HCT116 (cell line): ENCODE measurements at regions not wholly inside any gene's neighbourhood (a gene's known extent, or its start where the extent isn't known, plus 50 kb on each side); places are given as distances from the start of the nearest gene placed in this dataset.

Source experiments
- ATAC-seq: fragments of 200-7000 bp; cut with Tn5 transposase; 2 replicates; pipeline ENCODE4 v1.9.1; 2020; ENCODE audit warnings: mild to moderate bottlenecking, moderate library complexity
- BruUV-seq: library from RNA; stranded (reverse); fragments of 400-500 nt; replicated peaks from 2 replicates; lab custom pipeline; 2021; lab: Mats Ljungman, UMichigan
- CTCF ChIA-PET: fragments of 300-600 bp; sonication (Branson Sonifier 250); formaldehyde crosslinking; loops from one replicate; lab custom pipeline; 2021; ENCODE audit warnings: antibody characterized with exemption; lab: Charles Lee
- POLR2A ChIA-PET: fragments of 300-600, 350-600 bp; sonication (Branson Sonifier 250); formaldehyde crosslinking; loops from one replicate; lab custom pipeline; 2021; ENCODE audit warnings: antibody characterized with exemption; lab: Charles Lee
- RAD21 ChIA-PET, 2 experiments: fragments of 300-600 bp; sonication (Branson Sonifier 250); formaldehyde crosslinking; loops; one replicate each; lab custom pipeline; 2023; ENCODE audit warnings: low total read pairs in 2 of 2; ENCODE audit not compliant: uncharacterized antibody in 2 of 2, unreplicated experiment in 2 of 2, low non-redundant PET in 1 of 2; lab: Charles Lee
- DNase-seq: peaks from one replicate; pipeline ENCODE4 v3.0.0-alpha.2; 2010; ENCODE audit warnings: low read depth, low spot score
- H2AFZ ChIP-seq: fragments of 200-600 bp; shearing (Covaris generic), sonication (generic); 2 replicates; pipeline ENCODE4 v1.6.1; 2017; ENCODE audit warnings: low read depth, mixed run types, mixed read lengths, antibody characterized with exemption, low read length; ENCODE audit not compliant: poor library complexity, severe bottlenecking
- H3K27ac ChIP-seq: 2 replicates; pipeline ENCODE4 v1.5.1; 2012; ENCODE audit warnings: low read depth, low read length
- H3K27me3 ChIP-seq: fragments of 200-600 bp; sonication (generic); 2 replicates; pipeline ENCODE4 v1.6.1; 2016; ENCODE audit warnings: mixed run types, low read length, mixed read lengths; ENCODE audit not compliant: insufficient read depth
- H3K36me3 ChIP-seq, 2 experiments: fragments of 200-500 bp in 1 of 2; fragments of 200-600 bp in 1 of 2; sonication (Bioruptor generic) in 1 of 2; sonication (generic) in 1 of 2; 2 replicates each; pipeline versions ENCODE4 v1.5.1 to v1.6.1; 2014 to 2016; ENCODE audit warnings: low read length in 2 of 2, inconsistent platforms in 1 of 2, mixed read lengths in 1 of 2, mixed run types in 1 of 2; ENCODE audit not compliant: insufficient read depth in 2 of 2, control insufficient read depth in 1 of 2
- H3K4me1 ChIP-seq, 2 experiments: fragments of 200-600 bp in 1 of 2; sonication (generic) in 1 of 2; 2 replicates each; pipeline versions ENCODE4 v1.5.1 to v1.6.1; 2012 to 2017; ENCODE audit warnings: low read length in 2 of 2, inconsistent platforms in 1 of 2, mild to moderate bottlenecking in 1 of 2, mixed read lengths in 1 of 2, mixed run types in 1 of 2, moderate library complexity in 1 of 2; ENCODE audit not compliant: insufficient read depth in 2 of 2, control insufficient read depth in 1 of 2
- H3K4me2 ChIP-seq: fragments of 200-600 bp; sonication (generic); 2 replicates; pipeline ENCODE4 v1.6.1; 2017; ENCODE audit warnings: mixed run types, low read length, mixed read lengths
- H3K4me3 ChIP-seq, 2 experiments: fragments of 200-600 bp in 1 of 2; sonication (generic) in 1 of 2; replicated peaks in 1 of 2; 2 replicates each; pipeline ENCODE4 v1.5.1; 2011 to 2016; ENCODE audit warnings: low read length in 2 of 2, control low read depth in 1 of 2, low read depth in 1 of 2, mild to moderate bottlenecking in 1 of 2, mixed read lengths in 1 of 2, mixed run types in 1 of 2
- H3K79me2 ChIP-seq: fragments of 200-600 bp; sonication (generic); 2 replicates; pipeline ENCODE4 v1.6.1; 2017; ENCODE audit warnings: mild to moderate bottlenecking, mixed run types, low read length, moderate library complexity, mixed read lengths; ENCODE audit not compliant: insufficient read depth
- H3K9ac ChIP-seq: fragments of 200-600 bp; sonication (generic); 2 replicates; pipeline ENCODE4 v1.6.1; 2016; ENCODE audit warnings: low read length, mixed read lengths
- H3K9me2 ChIP-seq: fragments of 200-600 bp; sonication (generic), shearing (Covaris generic); 2 replicates; pipeline ENCODE4 v1.6.1; 2017; ENCODE audit warnings: mixed run types, mild to moderate bottlenecking, moderate library complexity; ENCODE audit not compliant: insufficient read depth
- H3K9me3 ChIP-seq, 2 experiments: fragments of 200-500 bp in 1 of 2; fragments of 200-600 bp in 1 of 2; sonication (Bioruptor generic) in 1 of 2; sonication (generic) in 1 of 2; 2 replicates each; pipeline ENCODE4 v1.6.1; 2014 to 2017; ENCODE audit warnings: low read length in 2 of 2, mixed read lengths in 2 of 2, inconsistent platforms in 1 of 2, low read depth in 1 of 2, mild to moderate bottlenecking in 1 of 2, mixed run types in 1 of 2, moderate library complexity in 1 of 2; ENCODE audit not compliant: control insufficient read depth in 1 of 2, insufficient read depth in 1 of 2
- H4K20me1 ChIP-seq: fragments of 200-600 bp; sonication (generic), shearing (Covaris generic); 2 replicates; pipeline ENCODE4 v1.6.1; 2017; ENCODE audit warnings: mixed run types, mild to moderate bottlenecking, moderate library complexity; ENCODE audit not compliant: insufficient read depth
- CBX3 ChIP-seq: IDR thresholded peaks from 2 replicates; pipeline ENCODE4 v1.6.1; 2012; ENCODE audit warnings: low read depth
- CEBPB ChIP-seq: IDR thresholded peaks from 2 replicates; pipeline ENCODE4 v1.6.1; 2012; ENCODE audit warnings: low read depth
- CTCF ChIP-seq, 3 experiments: fragments of 200-600 bp in 1 of 3; sonication (generic) in 1 of 3; IDR thresholded peaks in 2 of 3; conservative IDR thresholded peaks in 1 of 3; 2 replicates each; pipeline ENCODE4 v1.5.1; 2012 to 2017; ENCODE audit warnings: low read depth in 2 of 3, low read length in 2 of 3, antibody characterized with exemption in 1 of 3, borderline replicate concordance in 1 of 3, control low read depth in 1 of 3, mild to moderate bottlenecking in 1 of 3, mixed read lengths in 1 of 3, mixed run types in 1 of 3, moderate library complexity in 1 of 3; ENCODE audit not compliant: insufficient read depth in 1 of 3
- EZH2 ChIP-seq: fragments of 200-600 bp; sonication (generic); IDR thresholded peaks from 2 replicates; pipeline ENCODE4 v1.6.1; 2017; ENCODE audit warnings: antibody characterized with exemption, mixed run types
- FOSL1 ChIP-seq: IDR thresholded peaks from 2 replicates; pipeline ENCODE4 v1.6.1; 2012; ENCODE audit warnings: low read depth
- JUND ChIP-seq: IDR thresholded peaks from 2 replicates; pipeline ENCODE4 v1.6.1; 2012
- POLR2AphosphoS5 ChIP-seq: IDR thresholded peaks from 2 replicates; pipeline ENCODE4 v1.6.1; 2011; ENCODE audit warnings: mild to moderate bottlenecking, low read depth, low read length, moderate library complexity
- RAD21 ChIP-seq: IDR thresholded peaks from 2 replicates; pipeline ENCODE4 v1.6.1; 2012; ENCODE audit warnings: low read depth, mild to moderate bottlenecking
- YY1 ChIP-seq: IDR thresholded peaks from 2 replicates; pipeline ENCODE4 v1.6.1; 2011; ENCODE audit warnings: low read length, low read depth, moderate library complexity, mild to moderate bottlenecking; ENCODE audit not compliant: insufficient replicate concordance; ENCODE audit errors: extremely low read depth
- intact Hi-C: fragments of 100-400 bp; cut with micrococcal nuclease; formaldehyde crosslinking; loops from 2 replicates; pipeline ENCODE4 v1.10.0; 2022

GRCh38 chr1:106954661-106955229 lies 101.7 kb upstream of the PRMT6 start:
- Histone ChIP-seq H3K27me3 (no peaks in the 10 kb centered on the region), H3K9me2 (no peaks in the 10 kb centered on the region), H4K20me1 (no peaks in the 10 kb centered on the region), H3K9me3 (no peaks in the 10 kb centered on the region; a peak in 1 of 4 replicates), H3K27ac (no peak overlapping the region), H3K79me2 (no peaks in the 10 kb centered on the region), H3K9ac (no peak overlapping the region), H3K36me3 (no peaks in the 10 kb centered on the region), H3K4me3 (no peak overlapping the region), H2AFZ (no peak overlapping the region), H3K4me2 (no peak overlapping the region), H3K4me1 (no peaks in the 10 kb centered on the region)
- BruUV-seq, result no TSS peak
- RAD21 ChIA-PET, result no interaction called here
- intact Hi-C loops, result no loop called here
- CTCF ChIA-PET, result no interaction called here
- ATAC-seq (no peak), DNase-seq (no peak)
- no peak for TF ChIP-seq FOSL1
- no peak for TF ChIP-seq RAD21
- POLR2A ChIA-PET, result no interaction called here

GRCh38 chr1:106956721-106957120 lies 99.8 kb upstream of the PRMT6 start:
- no peak overlapping the region for H3K4me3 ChIP-seq
- ChIA-PET POLR2A (no interaction called here), RAD21 (no interaction called here), CTCF (no interaction called here)
- no peaks in the 10 kb centered on the region for H3K36me3 ChIP-seq
- no peaks in the 10 kb centered on the region for H3K27me3 ChIP-seq
- H4K20me1 ChIP-seq, result no peaks in the 10 kb centered on the region
- H2AFZ ChIP-seq, result no peak overlapping the region
- intact Hi-C loops, result no loop called here
- no peaks in the 10 kb centered on the region for H3K79me2 ChIP-seq
- peaks cover 0 to 9% of the 10 kb centered on the region in 2 experiments; a peak in 1 of 4 replicates for H3K9me3 ChIP-seq
- H3K4me2 ChIP-seq, result no peak overlapping the region
- ATAC-seq (no peak), DNase-seq (no peak)
- TF ChIP-seq CTCF (IDR thresholded peaks at IDR 0.05 in 2 of 3, conservative IDR thresholded peaks at IDR 0.05 in 1 of 3; ENCODE audit: borderline replicate concordance in 1 of 3, insufficient read depth in 1 of 3, low read depth in 2 of 3, low read length in 2 of 3) (no peak), POLR2AphosphoS5 (no peak), JUND (no peak), CBX3 (no peak), EZH2 (no peak), CEBPB (no peak), YY1 (no peak)
- no peaks in the 10 kb centered on the region for H3K9me2 ChIP-seq
- BruUV-seq, result no TSS peak
- H3K9ac ChIP-seq, result no peak overlapping the region
- H3K27ac ChIP-seq, result no peak overlapping the region
- H3K4me1 ChIP-seq, result no peaks in the 10 kb centered on the region
